IMR-90 (cell line): ENCODE measurements at regions not wholly inside any gene's neighbourhood (a gene's known extent, or its start where the extent isn't known, plus 50 kb on each side); places are given as distances from the start of the nearest gene placed in this dataset.

ENCODE experiments used
- ATAC-seq: fragments of 200-7000 bp; cut with Tn5 transposase; 2 replicates; pipeline ENCODE4 v1.9.1; 2020; ENCODE audit warnings: low read depth, mild to moderate bottlenecking, moderate library complexity
- BruUV-seq: library from RNA; stranded (reverse); fragments of 400-500 nt; replicated peaks from 2 replicates; lab custom pipeline; 2021; lab: Mats Ljungman, UMichigan
- CTCF ChIA-PET: fragments of 300-600 bp; formaldehyde crosslinking; extraction: SDS; loops from one replicate; lab custom pipeline; 2021; ENCODE audit warnings: antibody characterized with exemption; lab: Yijun Ruan, JAX
- POLR2A ChIA-PET: fragments of 300-600 bp; sonication (Branson Sonifier 250); formaldehyde crosslinking; loops from one replicate; lab custom pipeline; 2022; ENCODE audit warnings: antibody characterized with exemption; ENCODE audit not compliant: unreplicated experiment; lab: Charles Lee
- DNase-seq: peaks from one replicate; pipeline ENCODE4 v3.0.0; 2013
- H2AFZ ChIP-seq: replicated peaks from 2 replicates; pipeline ENCODE3; 2013; ENCODE audit warnings: low read length, mild to moderate bottlenecking; ENCODE audit not compliant: poor library complexity
- H2AK5ac ChIP-seq: 2 replicates; pipeline ENCODE4 v1.6.1; 2013; ENCODE audit warnings: low read depth, low read length, inconsistent platforms
- H2AK9ac ChIP-seq: replicated peaks from 2 replicates; pipeline ENCODE3; 2013; ENCODE audit warnings: mild to moderate bottlenecking, low read depth, low read length, moderate library complexity; ENCODE audit not compliant: poor library complexity
- H2BK120ac ChIP-seq: 2 replicates; pipeline ENCODE4 v1.6.1; 2013; ENCODE audit warnings: low read depth, low read length, inconsistent platforms
- H2BK15ac ChIP-seq: 3 replicates; pipeline ENCODE4 v1.6.1; 2013; ENCODE audit warnings: low read depth, low read length, inconsistent platforms
- H2BK20ac ChIP-seq: 2 replicates; pipeline ENCODE4 v1.6.1; 2013; ENCODE audit warnings: low read depth, mild to moderate bottlenecking, inconsistent platforms, low read length, moderate library complexity
- H2BK5ac ChIP-seq: 2 replicates; pipeline ENCODE4 v1.6.1; 2013; ENCODE audit warnings: mild to moderate bottlenecking, low read depth, low read length, inconsistent platforms; ENCODE audit not compliant: poor library complexity, severe bottlenecking
- H3K14ac ChIP-seq: replicated peaks from 2 replicates; pipeline ENCODE4 v1.6.1; 2013; ENCODE audit warnings: low read depth, low read length, inconsistent platforms
- H3K18ac ChIP-seq: 2 replicates; pipeline ENCODE4 v1.6.1; 2013; ENCODE audit warnings: low read depth, low read length, control low read depth
- H3K23ac ChIP-seq: 2 replicates; pipeline ENCODE4 v1.6.1; 2013; ENCODE audit warnings: low read depth, low read length, inconsistent platforms
- H3K27ac ChIP-seq: 2 replicates; pipeline ENCODE4 v1.5.1; 2013; ENCODE audit warnings: mild to moderate bottlenecking, control low read depth, low read length; ENCODE audit not compliant: insufficient read depth
- H3K27me3 ChIP-seq: 2 replicates; pipeline ENCODE4 v1.6.1; 2013; ENCODE audit warnings: low read length; ENCODE audit not compliant: control insufficient read depth, insufficient read depth
- H3K36me3 ChIP-seq: 2 replicates; pipeline ENCODE4 v1.6.1; 2013; ENCODE audit warnings: low read length, mixed read lengths; ENCODE audit not compliant: control insufficient read depth, insufficient read depth
- H3K4ac ChIP-seq: 2 replicates; pipeline ENCODE4 v1.6.1; 2013; ENCODE audit warnings: low read depth, low read length, inconsistent platforms
- H3K4me1 ChIP-seq: 2 replicates; pipeline ENCODE4 v1.6.1; 2013; ENCODE audit warnings: low read length, mixed read lengths; ENCODE audit not compliant: control insufficient read depth, insufficient read depth
- H3K4me2 ChIP-seq: 2 replicates; pipeline ENCODE4 v1.6.1; 2013; ENCODE audit warnings: low read depth, mild to moderate bottlenecking, control low read depth, low read length, moderate library complexity
- H3K4me3 ChIP-seq: 2 replicates; pipeline ENCODE4 v1.5.1; 2013; ENCODE audit warnings: low read depth, mild to moderate bottlenecking, control low read depth, low read length, moderate library complexity; ENCODE audit not compliant: insufficient read depth
- H3K56ac ChIP-seq: 2 replicates; pipeline ENCODE4 v1.6.1; 2013; ENCODE audit warnings: low read length, inconsistent platforms; ENCODE audit not compliant: insufficient read depth; ENCODE audit errors: extremely low read depth
- H3K79me1 ChIP-seq, 2 experiments: 2 replicates each; pipeline ENCODE4 v1.6.1; 2013; ENCODE audit warnings: low read length in 2 of 2, inconsistent platforms in 1 of 2, low read depth in 1 of 2
- H3K9ac ChIP-seq: 2 replicates; pipeline ENCODE4 v1.6.1; 2013; ENCODE audit warnings: low read depth, low read length, control low read depth
- H3K9me1 ChIP-seq: 2 replicates; pipeline ENCODE4 v1.6.1; 2013; ENCODE audit warnings: low read length, inconsistent platforms; ENCODE audit not compliant: insufficient read depth
- H3K9me3 ChIP-seq: 2 replicates; pipeline ENCODE4 v1.6.1; 2013; ENCODE audit warnings: low read length; ENCODE audit not compliant: control insufficient read depth, insufficient read depth
- H4K20me1 ChIP-seq: 2 replicates; pipeline ENCODE4 v1.6.1; 2013; ENCODE audit warnings: low read length, inconsistent platforms; ENCODE audit not compliant: insufficient read depth
- H4K5ac ChIP-seq: 2 replicates; pipeline ENCODE4 v1.6.1; 2013; ENCODE audit warnings: mild to moderate bottlenecking, low read depth, low read length, control low read depth
- H4K8ac ChIP-seq, 2 experiments: 2 replicates each; pipeline ENCODE4 v1.6.1; 2013; ENCODE audit warnings: low read depth in 2 of 2, low read length in 2 of 2, control low read depth in 1 of 2, inconsistent platforms in 1 of 2
- H4K91ac ChIP-seq: 2 replicates; pipeline ENCODE4 v1.6.1; 2013; ENCODE audit warnings: low read depth, low read length, inconsistent platforms; ENCODE audit not compliant: insufficient read depth
- BHLHE40 ChIP-seq: fragments of 150-350 bp; IDR thresholded peaks from 2 replicates; pipeline ENCODE4 v1.6.1; 2016; ENCODE audit warnings: mild to moderate bottlenecking, low read depth, low read length
- CEBPB ChIP-seq: IDR thresholded peaks from 2 replicates; pipeline ENCODE4 v1.6.1; 2012; ENCODE audit warnings: low read depth, low read length, improper control_type of control experiment
- CHD1 ChIP-seq: IDR thresholded peaks from 2 replicates; pipeline ENCODE4 v1.6.1; 2012; ENCODE audit warnings: low read depth, low read length, improper control_type of control experiment
- FOS ChIP-seq: fragments of 150-350 bp; IDR thresholded peaks from 2 replicates; pipeline ENCODE4 v1.6.1; 2016; ENCODE audit warnings: low read depth, low read length
- MAFK ChIP-seq: IDR thresholded peaks from 2 replicates; pipeline ENCODE4 v1.6.1; 2012; ENCODE audit warnings: low read depth, low read length, improper control_type of control experiment
- MAZ ChIP-seq: IDR thresholded peaks from 2 replicates; pipeline ENCODE4 v1.6.1; 2012; ENCODE audit warnings: low read depth, mild to moderate bottlenecking, low read length, improper control_type of control experiment, moderate library complexity, borderline replicate concordance
- MXI1 ChIP-seq: IDR thresholded peaks from 2 replicates; pipeline ENCODE4 v1.6.1; 2012; ENCODE audit warnings: low read depth, mild to moderate bottlenecking, low read length, moderate library complexity, borderline replicate concordance
- NFE2L2 ChIP-seq: fragments of 150-350 bp; IDR thresholded peaks from 2 replicates; pipeline ENCODE4 v1.6.1; 2016; ENCODE audit warnings: low read depth, mild to moderate bottlenecking, low read length
- POLR2A ChIP-seq: IDR thresholded peaks from 2 replicates; pipeline ENCODE4 v1.6.1; 2012; ENCODE audit warnings: mild to moderate bottlenecking, low read depth, low read length
- RAD21 ChIP-seq: IDR thresholded peaks from 2 replicates; pipeline ENCODE4 v1.6.1; 2012; ENCODE audit warnings: low read length, improper control_type of control experiment
- RCOR1 ChIP-seq: IDR thresholded peaks from 2 replicates; pipeline ENCODE4 v1.6.1; 2012; ENCODE audit warnings: mild to moderate bottlenecking, low read length, improper control_type of control experiment; ENCODE audit not compliant: insufficient replicate concordance
- RFX5 ChIP-seq: IDR thresholded peaks from 2 replicates; pipeline ENCODE4 v1.8.0; 2012; ENCODE audit warnings: low read depth, mild to moderate bottlenecking, low read length, moderate library complexity
- SMC3 ChIP-seq: fragments of 150-350 bp; IDR thresholded peaks from 2 replicates; pipeline ENCODE4 v1.6.1; 2016; ENCODE audit warnings: low read depth, mild to moderate bottlenecking, antibody characterized with exemption, low read length, moderate library complexity
- WGBS, 2 experiments: methylation state at CpG; one replicate each; pipeline versions ENCODE4 v1.1.5 to v1.1.7; 2013; ENCODE audit warnings: missing lambda C conversion rate in 2 of 2; ENCODE audit not compliant: insufficient read length in 1 of 2; ENCODE audit errors: extremely low coverage in 2 of 2; 5-methylcytosine and 5-hydroxymethylcytosine counted together
- dilution Hi-C: fragments of 300-500 bp; cut with HindIII; formaldehyde crosslinking; loops from one replicate; pipeline ENCODE4 v1.14.3; 2018; ENCODE audit warnings: low sequenced_read_pairs; ENCODE audit not compliant: unreplicated experiment
- in situ Hi-C: fragments of 300-500 bp; cut with MboI; formaldehyde crosslinking; loops from 3 replicates; pipeline ENCODE4 v1.14.3; 2019; ENCODE audit warnings: low sequenced_read_pairs, inconsistent platforms, mixed read lengths
- intact Hi-C: fragments of 100-400 bp; cut with micrococcal nuclease; formaldehyde crosslinking; loops from 2 replicates; pipeline ENCODE4 v1.10.0; 2022
- TF ChIP-seq, protein P1 (sequence below): fragments of 150-350 bp; IDR thresholded peaks from 2 replicates; pipeline ENCODE4 v1.6.1; 2016; ENCODE audit warnings: low read depth, mild to moderate bottlenecking, low read length, moderate library complexity, borderline replicate concordance
- TF ChIP-seq, protein P2 (sequence below): fragments of 150-350 bp; IDR thresholded peaks from 2 replicates; pipeline ENCODE4 v1.6.1; 2017; ENCODE audit warnings: mild to moderate bottlenecking, antibody characterized with exemption, low read length, low read depth
- TF ChIP-seq, protein P3 (sequence below): conservative IDR thresholded peaks from 2 replicates; pipeline ENCODE4 v1.5.1; 2012; ENCODE audit warnings: mild to moderate bottlenecking, low read depth, low read length, improper control_type of control experiment

DNA sequence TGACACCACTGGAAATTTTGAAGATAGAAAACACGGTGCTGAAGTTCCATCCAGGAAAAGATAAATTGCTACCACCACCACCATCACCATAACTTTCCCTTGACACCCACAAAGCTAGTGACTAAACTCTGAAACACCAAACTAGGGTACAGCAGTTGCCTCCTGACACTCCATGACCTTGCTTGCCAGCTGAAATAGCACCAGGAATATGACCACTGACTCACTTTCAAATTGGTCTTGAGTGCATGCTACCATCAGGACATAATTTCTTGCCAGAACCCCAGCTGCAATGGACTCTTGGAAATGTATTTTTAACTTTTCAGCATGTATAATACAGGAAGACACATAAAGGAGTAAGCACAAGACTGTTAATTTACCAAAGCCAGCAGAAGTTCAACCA, 283.3 kb downstream of the CENPC start:
- H3K14ac ChIP-seq: no peak overlapping the region
- dilution Hi-C loops (no loop called here), in situ Hi-C loops (no loop called here), intact Hi-C loops (no loop called here)
- TF ChIP-seq MAZ: no peak
- TF ChIP-seq FOS: no peak
- no peak for TF ChIP-seq CHD1
- no peak for TF ChIP-seq MAFK
- TF ChIP-seq RFX5: no peak
- no peak for TF ChIP-seq MXI1
- TF ChIP-seq SMC3: no peak
- TF ChIP-seq RAD21: no peak
- TF ChIP-seq POLR2A: no peak
- no peak for TF ChIP-seq CEBPB
- no peak for TF ChIP-seq RCOR1
- TF ChIP-seq BHLHE40: no peak
- TF ChIP-seq, protein P1, sequence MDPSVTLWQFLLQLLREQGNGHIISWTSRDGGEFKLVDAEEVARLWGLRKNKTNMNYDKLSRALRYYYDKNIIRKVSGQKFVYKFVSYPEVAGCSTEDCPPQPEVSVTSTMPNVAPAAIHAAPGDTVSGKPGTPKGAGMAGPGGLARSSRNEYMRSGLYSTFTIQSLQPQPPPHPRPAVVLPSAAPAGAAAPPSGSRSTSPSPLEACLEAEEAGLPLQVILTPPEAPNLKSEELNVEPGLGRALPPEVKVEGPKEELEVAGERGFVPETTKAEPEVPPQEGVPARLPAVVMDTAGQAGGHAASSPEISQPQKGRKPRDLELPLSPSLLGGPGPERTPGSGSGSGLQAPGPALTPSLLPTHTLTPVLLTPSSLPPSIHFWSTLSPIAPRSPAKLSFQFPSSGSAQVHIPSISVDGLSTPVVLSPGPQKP: no peak
- TF ChIP-seq, protein P2, sequence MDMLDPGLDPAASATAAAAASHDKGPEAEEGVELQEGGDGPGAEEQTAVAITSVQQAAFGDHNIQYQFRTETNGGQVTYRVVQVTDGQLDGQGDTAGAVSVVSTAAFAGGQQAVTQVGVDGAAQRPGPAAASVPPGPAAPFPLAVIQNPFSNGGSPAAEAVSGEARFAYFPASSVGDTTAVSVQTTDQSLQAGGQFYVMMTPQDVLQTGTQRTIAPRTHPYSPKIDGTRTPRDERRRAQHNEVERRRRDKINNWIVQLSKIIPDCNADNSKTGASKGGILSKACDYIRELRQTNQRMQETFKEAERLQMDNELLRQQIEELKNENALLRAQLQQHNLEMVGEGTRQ: no peak
- TF ChIP-seq, protein P3, sequence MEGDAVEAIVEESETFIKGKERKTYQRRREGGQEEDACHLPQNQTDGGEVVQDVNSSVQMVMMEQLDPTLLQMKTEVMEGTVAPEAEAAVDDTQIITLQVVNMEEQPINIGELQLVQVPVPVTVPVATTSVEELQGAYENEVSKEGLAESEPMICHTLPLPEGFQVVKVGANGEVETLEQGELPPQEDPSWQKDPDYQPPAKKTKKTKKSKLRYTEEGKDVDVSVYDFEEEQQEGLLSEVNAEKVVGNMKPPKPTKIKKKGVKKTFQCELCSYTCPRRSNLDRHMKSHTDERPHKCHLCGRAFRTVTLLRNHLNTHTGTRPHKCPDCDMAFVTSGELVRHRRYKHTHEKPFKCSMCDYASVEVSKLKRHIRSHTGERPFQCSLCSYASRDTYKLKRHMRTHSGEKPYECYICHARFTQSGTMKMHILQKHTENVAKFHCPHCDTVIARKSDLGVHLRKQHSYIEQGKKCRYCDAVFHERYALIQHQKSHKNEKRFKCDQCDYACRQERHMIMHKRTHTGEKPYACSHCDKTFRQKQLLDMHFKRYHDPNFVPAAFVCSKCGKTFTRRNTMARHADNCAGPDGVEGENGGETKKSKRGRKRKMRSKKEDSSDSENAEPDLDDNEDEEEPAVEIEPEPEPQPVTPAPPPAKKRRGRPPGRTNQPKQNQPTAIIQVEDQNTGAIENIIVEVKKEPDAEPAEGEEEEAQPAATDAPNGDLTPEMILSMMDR: no peak
- TF ChIP-seq NFE2L2: no peak
- no peak overlapping the region for H3K27ac ChIP-seq
- H4K5ac ChIP-seq: no peak overlapping the region
- no peak overlapping the region for H4K91ac ChIP-seq
- DNase-seq (no peak), ATAC-seq (no peak)
- no peak overlapping the region for H4K8ac ChIP-seq
- no peak overlapping the region for H3K4me3 ChIP-seq
- CTCF ChIA-PET: no interaction called here
- no peaks in the 10 kb centered on the region for H3K9me1 ChIP-seq
- no peak overlapping the region for H2AFZ ChIP-seq
- no peak overlapping the region for H3K4me2 ChIP-seq
- H2BK120ac ChIP-seq: no peak overlapping the region
- no peak overlapping the region for H3K56ac ChIP-seq
- H2AK5ac ChIP-seq: no peak overlapping the region
- H3K36me3 ChIP-seq: no peaks in the 10 kb centered on the region
- H4K20me1 ChIP-seq: no peaks in the 10 kb centered on the region
- no peak overlapping the region for H3K18ac ChIP-seq
- H2BK5ac ChIP-seq: no peak overlapping the region
- H3K4ac ChIP-seq: no peak overlapping the region
- no TSS peak for BruUV-seq
- peaks cover 6% of the 10 kb centered on the region; the same call in 1 of the 2 replicates for H3K9me3 ChIP-seq
- H3K4me1 ChIP-seq: no peaks in the 10 kb centered on the region
- H2BK20ac ChIP-seq: no peak overlapping the region
- no peak overlapping the region for H2BK15ac ChIP-seq
- no peaks in the 10 kb centered on the region for H3K27me3 ChIP-seq
- POLR2A ChIA-PET: no interaction called here
- no peak overlapping the region for H3K23ac ChIP-seq
- no peaks in the 10 kb centered on the region for H3K79me1 ChIP-seq
- no peak overlapping the region for H3K9ac ChIP-seq
- H2AK9ac ChIP-seq: no peak overlapping the region
- no CpG with 5 or more reads among the region's 1 CpG for WGBS, 2 experiments
